Lower leg skin (tissue), 4 donors: ENCODE measurements at regions not wholly inside any gene's neighbourhood (a gene's known extent, or its start where the extent isn't known, plus 50 kb on each side); places are given as distances from the start of the nearest gene placed in this dataset.

Experiments
- DNase-seq, 2 donors: peaks; one replicate each; pipeline ENCODE4 v3.0.0-alpha.2; 2019; ENCODE audit warnings: low spot score in 2 of 2
- H3K4me3 ChIP-seq: fragments of 200-600 bp; sonication (generic); 2 replicates; pipeline ENCODE4 v1.5.1; 2017; ENCODE audit warnings: mild to moderate bottlenecking, low read depth; ENCODE audit not compliant: poor library complexity, severe bottlenecking
- POLR2A ChIP-seq, 2 donors: fragments of 450-650 bp; IDR thresholded peaks; one replicate each; pipeline ENCODE4 v1.6.1; 2016 to 2017; ENCODE audit warnings: antibody characterized with exemption in 2 of 2, mild to moderate bottlenecking in 1 of 2, moderate library complexity in 1 of 2
- WGBS, 2 donors: methylation state at CpG; one replicate each; pipeline ENCODE4 v1.1.5; 2018; 5-methylcytosine and 5-hydroxymethylcytosine counted together
- intact Hi-C: fragments of 100-400 bp; cut with DNase I; formaldehyde crosslinking; loops from one replicate; pipeline ENCODE4 v1.15.0; 2023; ENCODE audit warnings: low total_unique reads
- TF ChIP-seq, protein P1 (sequence below), 3 donors: fragments of 450-650 bp; IDR thresholded peaks; one replicate each; pipeline ENCODE4 v1.5.1; 2016; ENCODE audit warnings: antibody characterized with exemption in 3 of 3, mild to moderate bottlenecking in 3 of 3, moderate library complexity in 2 of 3

DNA sequence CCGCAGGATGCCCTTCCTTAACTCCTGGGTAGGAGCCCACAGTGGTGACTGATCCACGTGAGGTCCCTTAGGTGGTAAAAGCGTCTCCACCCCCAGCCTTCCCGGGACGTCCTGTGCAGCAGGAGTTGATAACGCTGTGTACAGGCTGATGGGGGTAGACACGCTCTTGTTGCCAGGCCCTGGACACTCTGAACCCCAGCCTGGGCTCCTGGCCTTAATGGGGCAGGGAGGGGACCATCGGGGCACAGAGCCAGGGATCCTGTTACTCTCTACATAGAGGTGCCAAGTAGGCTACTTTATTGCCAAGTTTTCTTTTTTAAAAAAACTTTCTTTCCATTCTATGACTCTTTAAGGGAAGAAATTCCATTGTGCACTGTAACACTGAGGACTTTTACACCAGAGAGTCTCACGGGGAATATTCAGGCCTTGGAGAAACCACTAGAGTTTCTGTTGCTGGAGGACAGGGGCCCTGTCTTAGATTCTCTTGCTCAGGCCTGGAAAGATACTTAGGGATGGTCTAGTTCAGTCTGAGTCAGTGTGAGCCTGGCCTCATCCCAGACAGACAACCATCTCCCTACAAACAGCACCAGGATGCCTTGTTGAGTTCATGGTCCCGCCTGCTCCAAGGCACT is 104.3 kb upstream of the RNU6-1 start:
- no peak for DNase-seq
- intact Hi-C loops, result no loop called here
- TF ChIP-seq, protein P1, sequence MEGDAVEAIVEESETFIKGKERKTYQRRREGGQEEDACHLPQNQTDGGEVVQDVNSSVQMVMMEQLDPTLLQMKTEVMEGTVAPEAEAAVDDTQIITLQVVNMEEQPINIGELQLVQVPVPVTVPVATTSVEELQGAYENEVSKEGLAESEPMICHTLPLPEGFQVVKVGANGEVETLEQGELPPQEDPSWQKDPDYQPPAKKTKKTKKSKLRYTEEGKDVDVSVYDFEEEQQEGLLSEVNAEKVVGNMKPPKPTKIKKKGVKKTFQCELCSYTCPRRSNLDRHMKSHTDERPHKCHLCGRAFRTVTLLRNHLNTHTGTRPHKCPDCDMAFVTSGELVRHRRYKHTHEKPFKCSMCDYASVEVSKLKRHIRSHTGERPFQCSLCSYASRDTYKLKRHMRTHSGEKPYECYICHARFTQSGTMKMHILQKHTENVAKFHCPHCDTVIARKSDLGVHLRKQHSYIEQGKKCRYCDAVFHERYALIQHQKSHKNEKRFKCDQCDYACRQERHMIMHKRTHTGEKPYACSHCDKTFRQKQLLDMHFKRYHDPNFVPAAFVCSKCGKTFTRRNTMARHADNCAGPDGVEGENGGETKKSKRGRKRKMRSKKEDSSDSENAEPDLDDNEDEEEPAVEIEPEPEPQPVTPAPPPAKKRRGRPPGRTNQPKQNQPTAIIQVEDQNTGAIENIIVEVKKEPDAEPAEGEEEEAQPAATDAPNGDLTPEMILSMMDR (IDR thresholded peaks at IDR 0.05), result no peak
- TF ChIP-seq POLR2A (IDR thresholded peaks at IDR 0.05), result no peak
- no peak overlapping the region for H3K4me3 ChIP-seq
- 77 to 84% methylated on average over 10 of the region's 10 CpGs for WGBS, 2 donors

DNA sequence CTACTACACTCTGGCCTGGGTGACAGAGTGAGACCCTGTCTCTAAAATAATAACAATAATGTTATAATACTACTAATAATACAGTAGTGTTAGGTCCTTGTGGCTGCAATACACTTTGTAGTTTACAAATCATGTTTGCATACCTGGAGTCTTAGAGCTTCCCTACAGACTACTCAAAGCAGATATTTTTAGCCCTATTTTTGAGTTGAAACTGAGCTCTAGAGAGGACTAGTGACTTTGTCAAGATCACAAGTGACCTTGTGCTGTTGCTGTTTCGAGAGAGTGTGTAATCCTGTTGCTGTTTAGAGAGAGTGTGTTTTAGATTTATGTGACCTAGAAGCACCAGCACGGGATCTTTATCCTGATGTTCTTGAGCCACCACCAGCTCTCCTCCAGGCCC is 105.3 kb upstream of the RNU6-1 start:
- TF ChIP-seq, protein P1 (IDR thresholded peaks at IDR 0.05), result no peak
- TF ChIP-seq POLR2A (IDR thresholded peaks at IDR 0.05), result no peak
- WGBS, 2 donors, result 96 to 97% methylated on average over 2 of the region's 2 CpGs
- no peak overlapping the region for H3K4me3 ChIP-seq
- no peak for DNase-seq
- intact Hi-C loops, result no loop called here

DNA sequence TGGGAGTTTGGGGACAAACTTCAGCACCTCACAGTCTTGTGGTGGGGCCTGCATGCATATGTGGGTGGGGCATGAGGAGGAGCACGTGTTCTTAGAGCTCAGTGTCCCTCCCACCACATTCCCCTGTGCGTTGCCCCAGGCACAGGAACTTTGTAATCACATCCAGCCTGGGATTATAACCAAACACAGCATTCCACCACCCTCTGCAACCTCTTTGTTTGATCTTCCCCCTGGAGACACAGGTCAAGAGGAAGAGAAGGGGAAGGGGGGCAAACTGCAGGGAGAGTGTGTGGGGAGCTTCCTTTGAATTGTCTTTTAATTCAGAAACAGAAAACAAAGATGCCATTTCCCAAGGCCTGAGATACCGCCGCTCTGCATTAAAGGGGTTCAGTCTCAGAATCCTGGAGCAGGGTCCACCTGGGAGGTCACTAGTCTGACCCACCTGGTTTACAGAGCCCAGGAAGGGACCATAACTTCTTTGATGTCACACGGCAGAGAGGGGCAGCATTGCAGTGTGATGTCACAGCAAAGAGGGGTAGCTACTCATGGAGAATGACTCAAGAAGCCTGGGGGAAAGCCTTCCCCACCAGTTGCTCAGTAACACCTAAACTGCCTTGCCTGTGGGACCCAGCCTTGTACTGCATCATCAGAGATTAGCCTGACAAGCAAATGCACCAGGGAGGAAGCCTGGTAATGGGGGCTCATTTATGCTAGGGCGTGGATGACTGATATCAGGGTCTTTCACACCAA is 106.3 kb upstream of the RNU6-1 start:
- DNase-seq, result no peak

DNA sequence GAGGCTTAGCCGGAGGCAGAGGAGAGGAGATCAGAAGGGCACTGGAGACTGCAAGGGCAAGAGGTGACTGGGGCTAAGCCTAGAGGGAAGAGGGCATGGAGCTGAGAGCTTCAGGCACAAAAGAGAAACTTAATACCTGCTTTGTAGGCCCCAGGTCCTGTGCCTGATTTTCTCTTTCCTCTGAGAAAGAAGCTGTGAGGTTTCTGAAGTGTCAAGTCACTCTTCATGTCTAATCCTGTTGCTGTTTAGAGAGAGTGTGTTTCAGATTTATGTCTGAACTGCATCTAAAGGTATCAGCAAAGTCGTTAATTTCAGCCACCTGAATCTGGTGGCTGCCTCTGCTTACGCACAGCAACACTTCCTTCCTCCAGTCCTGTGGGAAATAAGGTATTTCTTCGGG is 106.9 kb upstream of the RNU6-1 start:
- 49 to 61% methylated on average over 4 of the region's 4 CpGs for WGBS, 2 donors
- intact Hi-C loops, result no loop called here

More for the DNA sequence above, 106.3 kb upstream of the RNU6-1 start:
- no peak overlapping the region for H3K4me3 ChIP-seq
- WGBS, 2 donors, result 54 to 61% methylated on average over 6 of the region's 6 CpGs
- TF ChIP-seq, protein P1 (IDR thresholded peaks at IDR 0.05), result no peak
- no peak for TF ChIP-seq POLR2A (IDR thresholded peaks at IDR 0.05)
- intact Hi-C loops, result no loop called here

DNA sequence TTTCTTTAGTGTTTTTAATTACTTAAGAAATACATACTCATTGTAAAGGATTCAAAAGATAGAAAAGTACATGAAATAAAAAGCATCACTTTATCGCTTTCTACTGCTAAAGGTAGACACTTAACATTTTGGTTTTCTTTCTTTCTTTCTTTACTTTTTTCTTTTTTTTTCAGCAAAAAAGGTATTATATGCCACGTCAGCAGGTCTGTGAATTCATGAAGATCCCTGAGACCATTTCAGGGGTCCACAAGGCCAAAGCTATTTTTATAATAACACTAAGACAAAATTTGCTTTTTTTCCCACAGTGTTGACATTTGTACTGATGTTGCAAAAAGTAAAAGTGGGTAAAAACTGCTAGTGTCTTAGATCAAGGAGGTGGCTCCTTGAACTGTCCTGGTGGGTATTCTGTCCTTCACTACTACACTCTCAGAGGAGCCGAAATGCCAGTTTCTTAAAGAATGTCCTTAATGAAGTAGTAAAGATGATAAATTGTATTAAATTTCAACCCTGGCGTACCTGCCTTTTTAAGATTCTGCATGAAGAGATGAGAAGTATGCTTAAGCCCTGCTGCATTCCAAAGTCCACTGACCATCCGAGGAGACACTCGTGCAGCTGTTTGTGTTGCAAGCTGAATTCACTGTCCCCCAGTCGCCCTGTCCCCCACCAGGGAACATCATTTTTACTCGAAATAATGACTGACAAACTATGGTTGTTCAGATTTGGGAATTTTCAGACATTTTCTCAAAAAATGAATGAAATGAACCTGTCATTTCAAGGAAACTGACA is 106.7 kb upstream of the PIAS1 start:
- WGBS, 2 donors, result 94 to 96% methylated on average over 8 of the region's 8 CpGs
- TF ChIP-seq, protein P1 (IDR thresholded peaks at IDR 0.05), result no peak
- no peak for TF ChIP-seq POLR2A (IDR thresholded peaks at IDR 0.05)
- H3K4me3 ChIP-seq, result no peak overlapping the region
- no peak for DNase-seq
- intact Hi-C loops, result no loop called here

More for the DNA sequence above, 106.9 kb upstream of the RNU6-1 start:
- H3K4me3 ChIP-seq, result no peak overlapping the region
- DNase-seq, result no peak
- TF ChIP-seq, protein P1 (IDR thresholded peaks at IDR 0.05), result no peak
- TF ChIP-seq POLR2A (IDR thresholded peaks at IDR 0.05), result no peak
